GM23248 (cell line): ENCODE measurements at regions not wholly inside any gene's neighbourhood (a gene's known extent, or its start where the extent isn't known, plus 50 kb on each side); places are given as distances from the start of the nearest gene placed in this dataset.

Source experiments
- DNase-seq: peaks from one replicate; pipeline ENCODE4 v3.0.0-alpha.2; 2015
- H2AFZ ChIP-seq: fragments of 200-600 bp; sonication (generic); 2 replicates; pipeline ENCODE4 v1.6.1; 2016; ENCODE audit warnings: antibody characterized with exemption
- H3F3A ChIP-seq: fragments of 200-600 bp; sonication (generic); 2 replicates; pipeline ENCODE4 v1.6.1; 2016; ENCODE audit warnings: mild to moderate bottlenecking, antibody characterized with exemption, mixed run types; ENCODE audit not compliant: insufficient read depth
- H3K27ac ChIP-seq: fragments of 200-600 bp; sonication (generic); 2 replicates; pipeline ENCODE4 v1.5.1; 2016; ENCODE audit warnings: mild to moderate bottlenecking
- H3K27me3 ChIP-seq: fragments of 200-600 bp; sonication (generic); replicated peaks from 2 replicates; pipeline ENCODE4 v1.6.1; 2016; ENCODE audit warnings: mild to moderate bottlenecking; ENCODE audit not compliant: insufficient read depth
- H3K36me3 ChIP-seq: fragments of 200-600 bp; sonication (generic); 2 replicates; pipeline ENCODE4 v1.6.1; 2016; ENCODE audit warnings: low read depth, mild to moderate bottlenecking
- H3K4me1 ChIP-seq: fragments of 200-600 bp; sonication (generic); 2 replicates; pipeline ENCODE4 v1.6.1; 2016; ENCODE audit warnings: mild to moderate bottlenecking; ENCODE audit not compliant: insufficient read depth
- H3K4me2 ChIP-seq: fragments of 200-600 bp; sonication (generic); one replicate; pipeline ENCODE4 v1.6.1; 2016; ENCODE audit warnings: mild to moderate bottlenecking; ENCODE audit not compliant: unreplicated experiment
- H3K4me3 ChIP-seq: fragments of 200-600 bp; sonication (generic); 2 replicates; pipeline ENCODE4 v1.5.1; 2016; ENCODE audit warnings: mild to moderate bottlenecking
- H3K79me2 ChIP-seq: fragments of 200-600 bp; sonication (generic); 2 replicates; pipeline ENCODE4 v1.6.1; 2016; ENCODE audit warnings: mild to moderate bottlenecking; ENCODE audit not compliant: insufficient read depth
- H3K9ac ChIP-seq: fragments of 200-600 bp; sonication (generic); 2 replicates; pipeline ENCODE4 v1.6.1; 2016; ENCODE audit warnings: mild to moderate bottlenecking
- H3K9me2 ChIP-seq: fragments of 200-600 bp; sonication (generic); 2 replicates; pipeline ENCODE4 v1.6.1; 2016; ENCODE audit warnings: mixed run types, mild to moderate bottlenecking, moderate library complexity; ENCODE audit not compliant: insufficient read depth
- H3K9me3 ChIP-seq: fragments of 200-600 bp; sonication (generic); one replicate; pipeline ENCODE4 v1.6.1; 2017; ENCODE audit warnings: low read depth
- H4K20me1 ChIP-seq: fragments of 200-600 bp; sonication (generic); 2 replicates; pipeline ENCODE4 v1.6.0; 2016; ENCODE audit not compliant: insufficient read depth
- EZH2 ChIP-seq: fragments of 200-600 bp; sonication (generic); IDR thresholded peaks from 2 replicates; pipeline ENCODE4 v1.6.1; 2018; ENCODE audit warnings: antibody characterized with exemption, mild to moderate bottlenecking; ENCODE audit not compliant: insufficient read depth, poor library complexity, severe bottlenecking
- EZH2phosphoT487 ChIP-seq: fragments of 200-600 bp; sonication (generic); IDR thresholded peaks from 2 replicates; pipeline ENCODE4 v1.6.1; 2018; ENCODE audit warnings: antibody characterized with exemption, moderate library complexity, mild to moderate bottlenecking, low read depth; ENCODE audit not compliant: insufficient read depth
- WGBS, 2 experiments: methylation state at CpG; one replicate each; pipeline ENCODE4 v1.1.6; 2015 to 2017; ENCODE audit warnings: low lambda C conversion rate in 2 of 2, low coverage in 1 of 2; ENCODE audit errors: missing lambda C conversion rate in 2 of 2; 5-methylcytosine and 5-hydroxymethylcytosine counted together
- in situ Hi-C: fragments of 300-500 bp; cut with MboI; formaldehyde crosslinking; loops from 2 replicates; pipeline ENCODE4 v1.15.0; 2020

DNA sequence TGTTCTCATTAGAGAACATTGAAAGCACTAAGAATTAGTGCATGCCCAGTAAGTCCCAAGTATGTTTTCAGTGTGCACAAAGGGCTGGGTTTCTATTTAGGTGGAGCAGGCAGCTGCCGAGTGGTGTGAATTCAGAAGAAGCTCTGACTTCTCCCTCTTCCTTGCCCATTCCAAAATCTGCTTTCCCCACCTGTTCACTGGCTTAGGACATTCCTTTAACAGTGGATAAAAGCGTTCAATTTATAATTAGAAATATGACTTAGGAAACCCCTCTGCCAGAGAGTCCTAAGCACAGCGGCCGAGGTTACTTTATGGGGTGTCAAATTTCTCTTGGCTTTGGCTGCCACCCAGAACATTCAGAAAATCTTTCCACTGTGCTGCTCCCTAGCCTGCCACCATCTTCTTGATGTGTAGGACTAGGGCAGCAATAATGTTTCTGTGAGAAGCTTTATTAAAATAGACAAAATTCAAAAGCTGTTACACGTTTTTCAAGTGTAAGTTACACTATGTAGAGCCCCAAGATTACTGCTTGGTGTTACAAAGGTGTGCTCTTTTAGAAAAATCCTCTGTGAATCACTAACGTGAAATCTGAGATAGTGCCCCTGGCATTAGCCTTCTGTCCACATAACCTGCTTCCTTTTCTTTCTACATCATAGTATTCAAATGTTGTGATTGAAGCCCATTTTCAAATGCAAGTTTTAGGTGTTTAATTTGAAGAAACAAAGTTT, 191.6 kb upstream of the ANKRD50 start:
- Histone ChIP-seq H2AFZ (peak overlapping the region; percentile 71), H3F3A (peaks cover 9% of the 10 kb centered on the region), H3K9ac (peak overlapping the region; percentile 11; the same call in 1 of the 2 replicates), H4K20me1 (no peaks in the 10 kb centered on the region), H3K9me2 (no peaks in the 10 kb centered on the region), H3K4me3 (peak overlapping the region; percentile 52), H3K36me3 (no peaks in the 10 kb centered on the region), H3K27ac (no peak overlapping the region), H3K9me3 (no peaks in the 10 kb centered on the region), H3K27me3 (no peaks in the 10 kb centered on the region), H3K4me1 (peaks cover 21% of the 10 kb centered on the region), H3K79me2 (no peaks in the 10 kb centered on the region), H3K4me2 (peak overlapping the region; percentile 87)
- WGBS, 2 experiments: 19 to 20% methylated on average over 6 of the region's 6 CpGs
- TF ChIP-seq EZH2: no peak
- no peak for TF ChIP-seq EZH2phosphoT487
- peak; percentile 66 for DNase-seq
- in situ Hi-C loops: no loop called here

DNA sequence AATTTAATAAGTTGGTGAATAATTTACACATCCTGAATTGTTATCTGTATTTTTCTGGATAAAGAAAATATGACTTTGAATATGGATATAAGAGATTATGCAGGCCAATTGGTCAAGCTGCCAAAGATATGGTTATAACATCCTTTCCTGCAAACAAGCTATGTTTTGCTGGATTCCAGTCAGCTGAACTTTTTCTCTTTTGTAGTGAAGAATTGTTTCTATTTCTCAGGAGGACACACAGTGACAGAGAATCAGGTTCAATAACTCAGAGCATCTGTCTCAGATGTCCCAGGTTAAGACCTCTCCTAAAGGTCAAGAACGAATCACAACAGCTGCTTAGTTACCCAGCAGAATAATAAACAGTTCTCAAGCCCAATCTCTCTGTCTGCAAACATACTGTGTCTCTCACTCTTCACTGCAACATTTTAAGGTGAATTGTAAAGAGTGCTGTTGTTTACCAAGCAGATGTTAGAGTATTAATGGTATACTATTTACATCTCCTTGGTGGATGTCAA, 189.5 kb upstream of the ANKRD50 start:
- Histone ChIP-seq H3F3A (no peaks in the 10 kb centered on the region), H3K27me3 (no peaks in the 10 kb centered on the region), H3K9me3 (no peaks in the 10 kb centered on the region), H3K36me3 (no peaks in the 10 kb centered on the region), H3K4me3 (no peak overlapping the region), H2AFZ (no peak overlapping the region), H3K4me2 (no peak overlapping the region), H3K79me2 (no peaks in the 10 kb centered on the region), H4K20me1 (no peaks in the 10 kb centered on the region), H3K4me1 (peaks cover 12% of the 10 kb centered on the region; the same call in 1 of the 2 replicates), H3K9me2 (no peaks in the 10 kb centered on the region), H3K9ac (no peak overlapping the region), H3K27ac (no peak overlapping the region)
- TF ChIP-seq EZH2phosphoT487 (no peak), EZH2 (no peak)
- no peak for DNase-seq
- in situ Hi-C loops: no loop called here
- WGBS, 2 experiments: 48 to 68% methylated on average over 1 of the region's 1 CpG

DNA sequence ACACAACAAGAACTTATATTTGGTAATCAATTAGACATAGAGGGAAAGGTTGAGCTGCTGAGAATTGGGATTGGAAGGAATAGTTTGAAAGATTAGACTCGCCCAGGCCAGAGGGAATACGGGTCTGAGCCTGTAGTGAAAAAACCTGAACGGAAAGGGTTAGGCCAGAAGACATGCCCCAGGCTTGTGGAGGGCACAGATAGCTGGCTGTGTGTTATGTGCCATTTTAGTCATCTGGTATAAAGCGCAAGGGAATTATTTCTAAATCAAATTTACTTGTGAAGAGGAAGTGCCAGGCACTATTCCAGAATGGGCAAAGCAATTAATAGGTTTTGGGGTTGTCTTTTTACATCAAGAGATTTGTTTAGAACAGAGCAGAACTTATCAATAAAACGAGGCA, 187.5 kb upstream of the ANKRD50 start:
- no peak overlapping the region for H3K4me2 ChIP-seq
- no peak overlapping the region for H2AFZ ChIP-seq
- no peaks in the 10 kb centered on the region for H3K27me3 ChIP-seq
- H3K9me3 ChIP-seq: no peaks in the 10 kb centered on the region
- no peak for DNase-seq
- no peak for TF ChIP-seq EZH2phosphoT487
- TF ChIP-seq EZH2: no peak
- H3F3A ChIP-seq: no peaks in the 10 kb centered on the region
- H3K4me3 ChIP-seq: no peak overlapping the region
- in situ Hi-C loops: no loop called here
- no peak overlapping the region for H3K9ac ChIP-seq
- H3K27ac ChIP-seq: no peak overlapping the region
- no peaks in the 10 kb centered on the region for H3K79me2 ChIP-seq
- H3K4me1 ChIP-seq: peaks cover 12% of the 10 kb centered on the region; the same call in 1 of the 2 replicates
- 79 to 83% methylated on average over 5 of the region's 5 CpGs for WGBS, 2 experiments
- no peaks in the 10 kb centered on the region for H4K20me1 ChIP-seq
- H3K9me2 ChIP-seq: no peaks in the 10 kb centered on the region
- H3K36me3 ChIP-seq: no peaks in the 10 kb centered on the region

DNA sequence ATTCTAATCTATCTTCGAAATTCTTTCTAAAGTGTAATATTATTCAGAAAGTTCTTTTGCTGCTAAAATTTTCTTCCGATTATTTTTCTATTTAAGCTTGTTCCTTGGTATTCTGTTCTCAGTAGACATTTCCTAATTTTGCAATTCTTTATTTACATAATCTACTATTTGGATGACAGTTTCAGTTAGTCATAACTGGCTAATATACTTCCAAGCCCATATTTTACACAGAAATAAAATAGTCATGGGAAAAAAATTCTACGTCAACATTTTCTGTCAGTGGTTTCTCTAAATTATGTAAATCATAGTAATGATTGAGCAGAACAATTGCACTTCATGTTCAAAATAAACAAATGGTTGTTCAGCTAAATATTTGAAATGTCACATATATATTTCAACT, 178.0 kb upstream of the ANKRD50 start:
- Histone ChIP-seq H4K20me1 (no peaks in the 10 kb centered on the region), H2AFZ (no peak overlapping the region), H3K9me2 (no peaks in the 10 kb centered on the region), H3K79me2 (no peaks in the 10 kb centered on the region), H3K4me3 (no peak overlapping the region), H3K36me3 (no peaks in the 10 kb centered on the region), H3K27ac (no peak overlapping the region), H3F3A (no peaks in the 10 kb centered on the region; the same call in 1 of the 2 replicates), H3K9ac (no peak overlapping the region), H3K4me1 (peaks cover 12% of the 10 kb centered on the region), H3K27me3 (no peaks in the 10 kb centered on the region), H3K4me2 (peak overlapping the region; percentile 10), H3K9me3 (no peaks in the 10 kb centered on the region)
- in situ Hi-C loops: no loop called here
- peak; percentile 63 for DNase-seq
- no peak for TF ChIP-seq EZH2phosphoT487
- TF ChIP-seq EZH2: no peak
- 41 to 52% methylated on average over 3 of the region's 3 CpGs for WGBS, 2 experiments
